ENCODE measurements at regions not wholly inside any gene's neighbourhood (a gene's known extent, or its start where the extent isn't known, plus 50 kb on each side); places are given as distances from the start of the nearest gene placed in this dataset.

- Mint-ChIP-seq H3K27ac (ENCODE audit: unreplicated experiment) (no peak overlapping the region), H3K9me3 (ENCODE audit: unreplicated experiment) (peaks cover 2% of the 10 kb centered on the region), H3K27me3 (ENCODE audit: unreplicated experiment) (no peaks in the 10 kb centered on the region), H3K4me3 (ENCODE audit: unreplicated experiment) (no peak overlapping the region), H3K4me1 (ENCODE audit: low read depth, unreplicated experiment) (no peaks in the 10 kb centered on the region), H3K36me3 (ENCODE audit: unreplicated experiment) (no peaks in the 10 kb centered on the region)
- DNase-seq: no peak
- TF ChIP-seq, protein P1, sequence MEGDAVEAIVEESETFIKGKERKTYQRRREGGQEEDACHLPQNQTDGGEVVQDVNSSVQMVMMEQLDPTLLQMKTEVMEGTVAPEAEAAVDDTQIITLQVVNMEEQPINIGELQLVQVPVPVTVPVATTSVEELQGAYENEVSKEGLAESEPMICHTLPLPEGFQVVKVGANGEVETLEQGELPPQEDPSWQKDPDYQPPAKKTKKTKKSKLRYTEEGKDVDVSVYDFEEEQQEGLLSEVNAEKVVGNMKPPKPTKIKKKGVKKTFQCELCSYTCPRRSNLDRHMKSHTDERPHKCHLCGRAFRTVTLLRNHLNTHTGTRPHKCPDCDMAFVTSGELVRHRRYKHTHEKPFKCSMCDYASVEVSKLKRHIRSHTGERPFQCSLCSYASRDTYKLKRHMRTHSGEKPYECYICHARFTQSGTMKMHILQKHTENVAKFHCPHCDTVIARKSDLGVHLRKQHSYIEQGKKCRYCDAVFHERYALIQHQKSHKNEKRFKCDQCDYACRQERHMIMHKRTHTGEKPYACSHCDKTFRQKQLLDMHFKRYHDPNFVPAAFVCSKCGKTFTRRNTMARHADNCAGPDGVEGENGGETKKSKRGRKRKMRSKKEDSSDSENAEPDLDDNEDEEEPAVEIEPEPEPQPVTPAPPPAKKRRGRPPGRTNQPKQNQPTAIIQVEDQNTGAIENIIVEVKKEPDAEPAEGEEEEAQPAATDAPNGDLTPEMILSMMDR (IDR thresholded peaks at IDR 0.05; ENCODE audit: partially characterized antibody, unreplicated experiment): no peak
These were observed 404.7 kb upstream of the TGFBR2 start for GRCh38 chr3:30201715-30202114.

- no peaks in the 10 kb centered on the region for H3K36me3 Mint-ChIP-seq (ENCODE audit: unreplicated experiment)
- H3K9me3 Mint-ChIP-seq (ENCODE audit: unreplicated experiment): peaks cover 2% of the 10 kb centered on the region
- no peaks in the 10 kb centered on the region for H3K4me1 Mint-ChIP-seq (ENCODE audit: low read depth, unreplicated experiment)
- no peaks in the 10 kb centered on the region for H3K27me3 Mint-ChIP-seq (ENCODE audit: unreplicated experiment)
- DNase-seq: no peak
- no peak overlapping the region for H3K4me3 Mint-ChIP-seq (ENCODE audit: unreplicated experiment)
- no peak overlapping the region for H3K27ac Mint-ChIP-seq (ENCODE audit: unreplicated experiment)
- TF ChIP-seq, protein P1 (IDR thresholded peaks at IDR 0.05; ENCODE audit: partially characterized antibody, unreplicated experiment): no peak
These were observed 403.1 kb upstream of the TGFBR2 start for GRCh38 chr3:30203301-30203700.

- H3K27me3 Mint-ChIP-seq (ENCODE audit: unreplicated experiment): no peaks in the 10 kb centered on the region
- DNase-seq: no peak
- no peaks in the 10 kb centered on the region for H3K36me3 Mint-ChIP-seq (ENCODE audit: unreplicated experiment)
- peaks cover 2% of the 10 kb centered on the region for H3K9me3 Mint-ChIP-seq (ENCODE audit: unreplicated experiment)
- H3K4me1 Mint-ChIP-seq (ENCODE audit: low read depth, unreplicated experiment): no peaks in the 10 kb centered on the region
- TF ChIP-seq, protein P1 (IDR thresholded peaks at IDR 0.05; ENCODE audit: partially characterized antibody, unreplicated experiment): no peak
- H3K27ac Mint-ChIP-seq (ENCODE audit: unreplicated experiment): no peak overlapping the region
- no peak overlapping the region for H3K4me3 Mint-ChIP-seq (ENCODE audit: unreplicated experiment)
These were observed 402.3 kb upstream of the TGFBR2 start for GRCh38 chr3:30204126-30204525.

DNA sequence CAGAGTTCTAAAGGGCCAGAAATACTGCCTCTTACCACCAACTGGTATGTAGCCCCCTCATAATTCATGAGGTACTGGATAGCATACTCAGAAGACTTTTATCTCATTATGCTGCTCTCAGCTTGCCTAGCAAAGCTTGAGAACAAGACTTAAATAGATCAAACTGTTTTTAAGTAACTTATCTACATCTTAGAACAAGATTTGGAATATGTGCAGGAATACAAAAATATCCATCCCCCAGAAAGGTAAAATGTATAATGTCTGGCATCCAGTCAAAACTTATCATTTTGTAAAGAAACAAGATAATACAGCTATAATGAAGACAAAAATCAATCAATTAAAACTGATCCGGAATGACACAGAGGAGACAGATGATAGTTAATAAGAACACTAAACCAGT lies 400.4 kb upstream of the TGFBR2 start:
- H3K27me3 Mint-ChIP-seq (ENCODE audit: unreplicated experiment): no peaks in the 10 kb centered on the region
- DNase-seq: no peak
- no peaks in the 10 kb centered on the region for H3K4me1 Mint-ChIP-seq (ENCODE audit: low read depth, unreplicated experiment)
- no peak overlapping the region for H3K4me3 Mint-ChIP-seq (ENCODE audit: unreplicated experiment)
- H3K27ac Mint-ChIP-seq (ENCODE audit: unreplicated experiment): no peak overlapping the region
- no peaks in the 10 kb centered on the region for H3K36me3 Mint-ChIP-seq (ENCODE audit: unreplicated experiment)
- peaks cover 2% of the 10 kb centered on the region for H3K9me3 Mint-ChIP-seq (ENCODE audit: unreplicated experiment)
- TF ChIP-seq, protein P1 (IDR thresholded peaks at IDR 0.05; ENCODE audit: partially characterized antibody, unreplicated experiment): no peak

GRCh38 chr3:30221619-30222018 lies 384.8 kb upstream of the TGFBR2 start:
- no peaks in the 10 kb centered on the region for H3K4me1 Mint-ChIP-seq (ENCODE audit: low read depth, unreplicated experiment)
- H3K9me3 Mint-ChIP-seq (ENCODE audit: unreplicated experiment): no peaks in the 10 kb centered on the region
- H3K4me3 Mint-ChIP-seq (ENCODE audit: unreplicated experiment): no peak overlapping the region
- H3K27ac Mint-ChIP-seq (ENCODE audit: unreplicated experiment): no peak overlapping the region
- TF ChIP-seq, protein P1 (IDR thresholded peaks at IDR 0.05; ENCODE audit: partially characterized antibody, unreplicated experiment): no peak
- DNase-seq: no peak
- H3K27me3 Mint-ChIP-seq (ENCODE audit: unreplicated experiment): no peaks in the 10 kb centered on the region
- H3K36me3 Mint-ChIP-seq (ENCODE audit: unreplicated experiment): peaks cover 5% of the 10 kb centered on the region
